Superior temporal gyrus (tissue), 1 donor: ENCODE measurements at regions not wholly inside any gene's neighbourhood (a gene's known extent, or its start where the extent isn't known, plus 50 kb on each side); places are given as distances from the start of the nearest gene placed in this dataset.

Source experiments
- DNase-seq: peaks from one replicate; pipeline ENCODE4 v3.0.0-alpha.2; 2016; ENCODE audit errors: extremely low spot score

DNA sequence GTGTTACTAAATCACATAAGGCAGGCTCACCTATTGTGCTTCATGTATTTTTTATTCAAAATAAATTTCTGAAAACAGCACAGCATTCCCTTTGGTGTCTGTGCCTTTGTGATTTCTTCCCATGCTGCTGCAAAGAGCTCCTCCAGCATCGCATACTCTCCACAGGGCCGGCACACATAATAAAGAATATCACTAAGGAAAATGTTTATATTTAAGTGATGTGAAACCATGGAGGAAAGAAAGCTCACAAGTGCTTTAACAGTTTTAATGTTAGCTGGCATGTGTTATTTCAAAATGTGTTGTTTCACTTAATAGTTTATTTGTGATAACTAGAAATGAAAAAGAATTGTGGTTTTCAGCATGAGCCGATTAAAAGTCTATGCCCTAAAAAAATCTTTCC is 241.3 kb upstream of the ANO3 start:
- no peak for DNase-seq

DNA sequence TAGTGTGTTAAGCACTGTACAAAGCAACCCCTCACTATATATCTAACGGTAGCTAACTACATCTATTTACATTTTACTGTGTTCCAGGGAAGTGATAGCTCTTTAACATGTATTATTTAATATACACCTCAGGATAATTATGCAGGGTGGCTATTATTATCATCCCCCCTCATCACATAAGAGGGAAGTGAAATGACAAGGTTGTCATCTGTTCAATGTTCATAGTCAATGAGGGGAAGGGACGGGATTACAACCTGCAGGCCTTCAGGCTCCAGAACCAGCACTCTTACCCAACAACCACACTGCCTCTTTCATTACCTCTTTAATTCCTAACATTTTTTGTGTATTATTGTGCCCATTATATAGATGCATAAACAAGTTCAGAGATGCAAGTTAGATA is 238.7 kb upstream of the ANO3 start:
- DNase-seq = no peak

DNA sequence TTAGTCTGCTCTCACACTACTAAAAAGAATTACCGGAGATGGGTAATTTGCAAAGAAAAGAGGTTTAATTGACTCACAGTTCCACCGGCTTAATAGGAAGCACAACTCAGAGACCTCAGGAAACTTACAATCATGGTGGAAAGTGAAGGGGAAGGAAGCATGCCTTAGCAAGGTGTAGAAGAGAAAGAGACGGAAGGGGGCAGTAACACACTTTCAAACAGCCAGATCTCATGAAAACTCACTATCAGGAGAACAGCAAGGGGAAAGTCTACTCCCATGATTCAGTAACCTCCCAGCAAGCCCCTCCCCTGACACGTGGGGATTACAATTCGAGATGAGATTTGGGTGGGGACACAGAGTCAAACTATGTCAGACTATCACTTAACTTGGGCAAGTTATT is 236.6 kb upstream of the ANO3 start:
- DNase-seq = no peak

DNA sequence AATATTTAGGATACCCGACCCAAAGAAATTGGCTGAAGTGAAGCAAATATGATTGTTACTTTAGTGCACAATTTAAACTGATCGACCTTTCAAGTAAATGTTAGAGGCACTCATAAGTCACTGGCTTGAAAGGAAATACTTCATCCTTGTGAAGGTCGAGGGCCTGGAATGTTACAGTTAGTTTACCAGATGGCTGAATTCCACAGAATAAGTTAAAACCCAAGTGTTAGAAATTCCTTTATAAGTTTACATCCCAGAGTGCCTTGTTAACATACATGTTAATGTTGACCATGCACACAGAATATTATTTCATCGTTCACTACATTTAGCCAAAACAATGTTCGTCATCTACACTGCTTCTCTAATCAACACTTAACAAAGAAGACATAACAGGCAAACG is 235.5 kb upstream of the ANO3 start:
- DNase-seq = no peak

DNA sequence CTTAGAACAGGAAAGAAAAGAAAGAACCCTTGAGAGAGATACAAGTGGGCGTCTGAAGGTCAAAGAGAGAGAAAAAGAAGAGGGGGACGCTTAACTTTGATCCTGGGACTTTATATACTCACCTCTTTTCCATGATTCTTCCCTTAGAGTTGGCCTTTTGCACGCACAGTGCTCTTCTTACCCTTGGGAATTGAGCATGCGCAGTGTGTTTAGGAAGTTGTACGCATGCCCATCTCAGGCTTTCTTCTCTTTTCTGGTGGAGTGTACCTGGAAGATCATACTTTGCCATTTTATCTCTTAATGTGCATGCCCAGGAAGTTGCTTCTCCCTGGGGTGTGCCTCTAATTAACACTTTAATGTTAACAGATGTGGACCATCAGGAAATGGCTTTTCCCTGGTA is 229.6 kb upstream of the ANO3 start:
- DNase-seq = no peak

DNA sequence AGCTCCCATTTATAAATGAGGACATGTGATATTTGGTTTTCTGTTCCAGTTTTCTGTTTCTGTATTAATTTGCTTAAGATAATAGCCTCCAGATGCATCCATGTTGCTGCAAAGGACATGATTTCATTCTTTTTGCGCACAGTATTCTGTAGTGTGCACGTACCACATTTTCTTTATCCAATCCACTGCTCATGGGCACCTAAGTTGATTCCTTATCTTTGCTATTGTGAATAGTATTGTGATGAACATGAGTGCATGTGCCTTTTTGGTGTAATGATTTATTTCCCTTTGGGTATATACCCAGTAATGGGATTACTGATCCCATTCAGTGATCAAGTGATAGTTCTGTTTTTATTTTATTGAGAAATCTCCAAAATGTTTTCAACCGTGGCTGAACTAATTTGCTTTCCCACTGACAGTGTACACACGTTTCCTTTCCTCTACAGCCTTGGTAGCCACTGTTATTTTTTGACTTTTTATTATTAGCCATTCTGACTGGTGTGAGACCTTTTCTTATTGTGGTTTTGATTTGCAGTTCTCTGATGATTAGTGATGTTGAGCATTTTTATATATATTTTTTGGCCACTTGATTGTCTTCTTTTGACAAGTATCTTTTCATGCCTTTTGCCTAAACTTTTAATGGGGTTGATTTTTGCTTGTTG is 226.0 kb upstream of the ANO3 start:
- DNase-seq = no peak

DNA sequence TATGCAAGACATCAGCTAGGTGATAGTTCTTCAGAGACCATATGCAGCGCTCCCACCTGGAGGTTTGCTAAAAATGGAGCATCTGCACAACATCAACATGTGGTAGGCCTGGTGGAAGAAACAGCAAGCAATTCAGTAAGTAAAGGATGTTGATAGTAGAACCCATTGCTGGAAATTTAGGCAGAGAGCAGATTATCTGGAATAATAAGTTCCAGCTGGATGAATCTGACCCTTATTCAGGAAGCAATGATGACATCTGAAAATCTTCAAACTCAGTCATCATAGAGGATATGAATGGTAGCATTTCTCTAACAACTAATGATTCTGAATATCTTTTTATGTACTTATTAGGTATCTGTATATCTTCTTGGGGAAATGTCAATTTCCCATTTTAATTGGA is 225.2 kb upstream of the ANO3 start:
- DNase-seq = no peak

DNA sequence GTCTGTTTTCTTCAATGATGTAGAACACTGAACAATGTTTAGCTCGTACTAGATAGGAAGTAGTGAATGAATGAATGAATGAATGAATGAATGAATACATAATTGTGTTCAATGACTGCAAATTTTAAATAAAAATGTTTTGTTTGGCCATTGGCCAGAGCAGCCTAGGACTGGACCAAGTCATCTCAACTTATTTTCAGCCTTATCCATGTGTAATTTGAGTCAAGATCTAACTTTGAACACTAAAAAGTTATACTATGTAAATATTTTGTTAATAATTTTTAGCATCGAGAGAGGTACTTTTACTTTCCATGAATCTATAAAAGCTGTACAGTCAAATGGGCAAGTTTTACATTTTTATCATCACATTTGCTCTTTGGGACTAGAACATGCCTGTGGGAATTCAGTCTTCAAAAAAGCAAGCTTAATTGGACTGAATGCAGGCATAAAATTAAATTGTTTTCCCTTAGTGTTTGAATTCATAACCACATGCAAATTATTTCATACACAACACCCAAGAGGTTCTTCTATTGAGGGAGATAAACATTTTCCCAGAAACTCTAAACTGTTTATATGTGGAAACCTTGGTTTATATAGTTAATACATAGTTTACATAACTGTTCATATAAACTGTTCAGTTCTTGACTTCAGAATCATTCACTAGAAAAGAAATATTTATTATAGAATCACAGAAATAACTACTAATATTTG is 222.1 kb upstream of the ANO3 start:
- DNase-seq = no peak

DNA sequence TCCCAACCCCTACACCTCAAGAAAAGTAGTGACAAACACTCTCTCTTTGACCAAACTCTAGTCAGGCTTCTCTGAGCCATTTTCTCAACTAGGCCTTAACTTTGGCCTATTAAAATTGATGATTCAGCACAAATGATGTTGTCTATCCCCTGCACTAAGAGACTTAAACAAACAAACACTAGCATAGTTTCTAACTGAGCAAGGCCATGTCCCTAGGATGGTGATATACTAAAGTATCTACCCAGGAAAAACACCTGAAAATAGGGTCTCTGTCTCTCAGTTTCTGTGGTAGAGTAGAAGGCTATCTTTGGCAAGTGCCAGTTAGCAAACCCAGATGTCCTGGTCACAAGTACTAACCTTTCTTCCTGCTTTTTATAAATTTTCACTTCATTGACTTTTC is 219.7 kb upstream of the ANO3 start:
- no peak for DNase-seq

DNA sequence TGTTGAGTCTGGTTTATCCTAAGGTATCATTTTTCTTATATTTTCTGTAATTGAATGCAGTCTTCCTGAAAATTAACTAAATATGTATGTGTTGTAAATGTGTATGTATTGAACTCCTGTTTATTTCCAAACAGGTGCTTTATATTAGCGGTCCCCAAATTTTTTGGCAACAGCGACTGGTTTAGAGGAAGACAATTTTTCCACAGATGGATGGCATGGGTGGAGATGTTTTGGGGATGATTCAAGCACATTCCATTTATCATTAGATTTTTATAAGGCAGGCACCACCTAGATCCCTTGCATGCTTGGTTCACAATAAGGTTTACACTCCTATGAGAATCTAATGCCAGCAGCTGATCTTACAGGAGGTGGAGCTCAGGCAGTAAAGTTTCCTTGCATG is 210.5 kb upstream of the ANO3 start:
- no peak for DNase-seq

DNA sequence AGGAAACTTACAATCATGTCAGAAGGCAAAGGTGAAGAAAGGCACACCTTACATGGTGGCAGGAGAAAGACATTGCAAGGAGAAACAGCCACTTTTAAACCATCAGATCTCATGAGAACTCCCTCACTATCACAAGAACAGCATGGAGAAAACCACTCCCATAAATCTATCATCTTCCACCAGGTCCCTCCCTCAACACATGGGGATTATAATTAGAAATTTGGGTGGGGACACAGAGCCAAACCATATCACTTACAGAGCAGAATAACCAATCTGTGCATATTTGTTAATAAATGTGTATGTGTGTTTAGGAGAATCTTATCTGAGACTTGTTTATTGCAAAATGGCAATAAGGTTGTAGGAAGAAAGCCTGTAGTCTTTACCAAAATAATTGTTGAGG is 205.2 kb upstream of the ANO3 start:
- no peak for DNase-seq

DNA sequence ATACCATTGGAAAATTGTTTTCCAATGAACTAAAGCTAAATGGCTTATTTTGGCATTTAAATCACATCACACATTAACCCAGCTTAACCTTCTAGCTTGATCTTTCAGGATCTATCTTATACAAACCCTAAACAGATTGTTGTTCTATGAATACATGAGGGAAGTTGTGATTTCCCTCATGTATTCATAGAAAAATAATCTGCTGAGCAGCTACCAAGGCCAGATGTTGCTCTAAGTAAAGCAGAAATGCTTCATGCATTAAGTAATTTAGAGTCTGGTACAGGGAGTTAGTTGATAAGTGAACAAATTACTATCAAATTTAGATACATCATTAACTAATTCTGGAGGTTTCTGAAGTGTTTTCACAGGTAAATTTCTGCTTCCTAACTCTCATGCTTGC is 204.6 kb upstream of the ANO3 start:
- DNase-seq = no peak

DNA sequence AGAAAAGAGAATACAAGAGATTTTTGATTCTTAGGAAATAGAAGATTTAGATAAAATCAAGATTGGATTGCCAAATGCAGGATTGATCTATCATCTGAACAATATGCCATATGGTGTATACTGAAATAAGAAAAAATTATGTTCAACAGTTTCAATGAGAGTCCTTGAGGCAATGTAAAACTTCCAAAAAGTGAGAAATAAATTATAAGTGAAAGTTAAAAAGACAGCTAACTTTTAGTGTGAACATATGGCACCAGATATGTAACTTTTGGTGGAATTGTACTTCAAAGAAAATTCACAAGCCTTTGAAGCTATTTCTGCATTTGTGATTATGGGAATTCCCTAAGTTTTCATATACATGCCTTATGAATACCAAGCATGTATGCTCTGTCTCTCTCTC is 200.5 kb upstream of the ANO3 start:
- peak; percentile 27 for DNase-seq

DNA sequence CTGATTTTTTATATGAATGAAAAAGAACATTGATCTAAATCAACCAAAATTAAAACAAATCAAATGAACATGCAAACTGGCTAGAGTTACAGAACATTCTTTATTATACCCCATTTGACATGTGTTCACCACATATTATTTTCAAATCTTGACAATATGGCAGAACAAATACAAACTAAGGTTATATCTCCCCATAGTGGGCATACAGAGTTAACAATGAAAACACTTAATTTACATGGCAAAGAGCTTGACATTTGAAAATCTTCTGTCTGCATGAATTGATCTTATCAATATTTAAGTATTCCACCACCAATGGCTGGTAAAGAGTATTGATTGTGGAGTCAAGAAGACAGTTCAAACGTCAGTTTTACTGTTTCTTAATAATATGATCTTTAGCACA is 197.9 kb upstream of the ANO3 start:
- DNase-seq = no peak

DNA sequence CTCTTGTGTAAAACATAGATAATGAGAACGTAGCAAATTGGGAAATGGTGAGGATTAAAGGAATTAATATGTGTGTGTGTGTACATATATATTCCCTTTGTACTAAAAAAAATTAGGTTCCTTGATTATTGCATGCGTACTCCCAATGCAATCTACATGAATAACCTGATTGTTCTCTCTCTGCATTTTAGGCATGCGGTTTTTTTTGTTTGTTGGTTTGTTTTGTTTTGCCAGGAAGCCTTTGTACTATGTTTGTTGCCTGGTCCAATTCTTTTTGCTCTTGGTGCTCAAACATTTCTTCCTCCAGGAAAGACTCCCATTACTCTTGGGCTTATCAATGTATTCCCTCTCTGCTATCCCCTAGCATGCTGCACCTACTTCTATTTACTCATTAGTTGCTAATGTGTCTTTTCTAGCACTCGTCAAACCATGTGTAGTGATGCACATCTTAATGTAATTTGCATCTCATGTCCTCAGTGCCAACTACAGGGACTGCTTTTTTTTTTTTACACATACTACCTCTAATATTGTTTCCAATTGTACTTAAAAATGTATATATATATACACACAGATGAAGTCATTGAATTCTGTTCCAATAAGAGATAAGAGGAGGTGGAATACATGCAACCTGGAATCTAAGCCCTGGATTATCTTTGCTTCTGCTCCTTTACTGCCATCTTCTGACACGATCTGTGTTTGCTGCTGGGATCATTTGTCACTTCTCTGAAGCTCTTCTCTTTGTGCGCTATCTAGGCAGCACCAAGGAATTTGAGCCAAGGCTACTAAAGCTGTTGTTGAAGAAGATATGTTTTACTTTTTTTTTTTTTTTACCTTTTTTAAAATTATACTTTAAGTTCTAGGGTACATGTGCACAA is 197.2 kb upstream of the ANO3 start:
- DNase-seq = peak; percentile 62

DNA sequence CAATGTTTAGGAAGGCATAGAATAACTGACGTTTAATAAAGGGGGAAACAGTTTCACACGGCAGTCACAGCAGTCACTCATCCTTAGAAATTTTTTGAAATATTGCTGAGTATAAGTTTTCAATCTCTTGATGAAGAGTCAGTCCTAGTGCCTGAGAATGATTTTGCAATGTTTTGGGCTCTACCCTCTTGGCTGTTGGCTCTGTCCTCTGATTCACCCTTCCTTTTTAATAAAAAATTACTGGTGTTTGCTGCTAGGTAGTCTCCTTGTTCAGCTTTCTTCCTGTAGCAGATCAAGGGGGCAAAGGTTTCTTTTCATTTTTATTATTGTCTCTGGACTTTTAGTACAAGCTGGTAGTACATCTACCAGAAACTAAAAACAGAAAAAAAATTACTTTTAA is 194.3 kb upstream of the ANO3 start:
- no peak for DNase-seq

DNA sequence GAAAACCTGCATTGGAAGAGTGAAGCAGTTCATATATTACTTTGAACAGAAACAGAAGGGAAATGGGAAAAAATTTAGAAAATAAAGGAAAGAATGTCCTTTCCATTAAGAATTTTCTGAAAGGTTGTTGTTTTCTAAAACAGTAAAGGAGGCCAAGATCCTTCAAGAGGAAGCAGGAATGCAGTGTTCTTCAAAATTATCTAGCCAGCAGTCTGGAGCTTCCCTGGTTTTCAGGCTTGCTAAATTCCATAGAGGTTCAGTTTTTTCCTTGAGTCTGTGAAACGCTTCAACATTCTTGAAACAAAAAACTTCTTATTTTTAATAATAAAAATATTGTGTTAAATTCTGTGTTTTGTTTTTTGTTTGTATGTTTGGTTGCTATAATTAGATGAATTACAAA is 189.0 kb upstream of the ANO3 start:
- no peak for DNase-seq

DNA sequence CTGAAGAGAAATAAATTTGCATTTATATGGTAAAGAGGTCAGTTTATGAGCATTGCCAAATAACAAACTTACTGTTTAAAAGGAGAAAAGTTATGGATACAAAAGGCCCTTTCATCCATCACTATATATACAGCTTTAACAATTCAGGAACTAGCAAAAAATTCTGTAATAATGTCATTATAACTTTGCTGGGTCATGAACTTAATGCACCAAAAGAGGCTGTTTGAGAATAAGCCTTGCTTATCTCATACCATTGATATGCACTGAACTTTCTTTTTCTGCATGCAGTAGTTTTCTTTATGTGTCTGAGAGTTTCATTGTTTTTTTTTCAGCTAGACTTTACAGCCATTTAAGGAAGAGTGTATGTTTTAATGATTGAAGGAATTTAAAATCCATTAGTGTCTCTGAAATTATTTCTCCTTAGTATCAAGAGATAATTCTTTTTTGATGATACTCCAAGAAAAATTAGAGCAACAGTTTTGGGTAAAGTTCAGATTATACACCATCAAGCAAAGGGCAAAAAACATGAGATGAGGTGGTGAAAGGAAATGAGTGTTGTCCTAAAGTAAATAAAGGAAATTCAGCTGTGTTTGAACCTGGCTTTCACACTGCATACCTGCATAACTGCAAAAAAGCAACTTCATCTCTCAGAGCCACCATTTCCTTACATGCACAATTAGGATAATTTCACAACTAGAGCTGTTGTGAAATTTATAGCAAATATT is 188.2 kb upstream of the ANO3 start:
- DNase-seq = no peak

DNA sequence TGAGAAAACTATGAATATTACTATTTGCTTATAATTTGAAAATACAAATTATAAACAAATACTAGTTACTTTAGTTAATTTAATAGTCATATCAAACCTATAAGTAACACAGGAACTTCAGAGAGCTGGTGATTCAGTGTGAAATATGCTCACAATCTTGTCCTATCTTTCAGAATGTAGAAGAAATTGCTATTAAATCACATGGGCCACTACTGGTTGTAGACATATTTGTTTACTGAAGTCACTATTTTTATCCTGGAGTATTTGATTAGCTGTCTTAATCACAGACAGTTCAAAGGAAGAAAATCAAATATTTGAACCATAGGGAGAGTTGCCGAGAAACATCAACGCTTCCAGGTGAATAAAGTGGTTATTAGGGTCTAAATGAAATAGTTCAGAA is 187.6 kb upstream of the ANO3 start:
- DNase-seq = no peak

DNA sequence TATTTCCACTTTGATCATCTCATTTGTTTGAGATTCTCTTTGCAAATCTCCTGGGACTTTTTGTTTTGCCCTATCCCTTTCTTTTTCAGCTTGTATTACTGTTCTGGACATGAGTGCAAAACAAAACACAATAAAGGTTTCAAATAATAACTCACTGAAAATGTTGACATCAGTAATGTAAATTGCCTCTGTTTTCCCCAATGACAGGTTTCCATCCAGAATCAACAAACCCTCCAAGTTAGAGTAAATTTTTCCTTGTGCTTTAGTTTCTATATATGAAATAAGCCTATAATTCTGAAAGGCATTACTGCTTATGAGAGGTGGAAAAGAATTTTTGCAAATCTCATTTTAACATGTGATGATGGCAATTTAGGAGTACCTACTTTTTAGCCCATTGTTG is 187.0 kb upstream of the ANO3 start:
- no peak for DNase-seq

DNA sequence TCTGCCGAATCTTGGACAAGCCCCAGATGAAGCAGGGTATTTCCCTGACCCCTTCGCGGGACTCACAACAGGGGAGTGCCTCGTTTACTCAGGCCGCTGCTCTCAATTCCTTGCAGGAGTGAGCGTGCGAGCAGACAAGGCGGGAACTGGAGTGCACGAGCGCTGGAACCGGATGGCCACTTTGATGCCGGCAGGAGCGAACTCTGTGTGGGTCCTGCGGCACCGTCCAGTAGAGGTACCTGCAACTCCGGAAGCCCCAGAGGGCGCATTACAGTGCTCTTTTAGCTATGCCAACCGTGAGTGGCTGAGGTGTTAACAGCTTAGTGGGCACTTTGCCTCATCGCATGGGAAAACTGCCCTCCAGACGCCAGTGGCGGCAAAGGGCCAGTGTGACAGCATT is 182.3 kb upstream of the ANO3 start:
- no peak for DNase-seq

DNA sequence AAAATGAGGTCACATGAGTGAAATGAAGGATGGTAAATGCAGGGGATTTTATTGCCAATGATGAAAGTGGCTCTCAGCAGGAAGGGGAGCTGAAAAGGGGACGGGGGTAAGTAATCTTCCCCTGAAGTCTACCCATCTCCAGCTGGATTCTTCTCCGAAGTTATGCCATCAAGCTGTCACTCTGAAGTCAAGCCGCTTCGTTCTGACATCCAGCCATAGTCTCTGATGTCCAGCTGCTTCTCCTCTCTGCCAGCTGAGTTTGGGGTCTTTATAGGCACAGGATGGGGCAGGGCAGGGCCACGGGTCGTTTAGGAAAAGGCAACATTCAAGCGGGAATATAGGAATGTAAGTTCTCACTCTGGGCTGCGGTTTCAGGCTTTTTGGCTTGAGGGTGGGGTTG is 181.9 kb upstream of the ANO3 start:
- no peak for DNase-seq
